ENCODE measurements at regions not wholly inside any gene's neighbourhood (a gene's known extent, or its start where the extent isn't known, plus 50 kb on each side); places are given as distances from the start of the nearest gene placed in this dataset.

- no peak overlapping the region for H3K4me3 ChIP-seq (ENCODE audit: low read depth in 1 of 2, low read length in 2 of 2)
- peaks cover 0 to 8% of the 10 kb centered on the region in 2 donors for H3K9me3 ChIP-seq (ENCODE audit: control insufficient read depth in 1 of 2, low read length in 2 of 2)
These were observed 110.5 kb downstream of the HAO1 start for GRCh38 chr20:7829776-7830175.

More at GRCh38 chr20:7829776-7830175, 110.5 kb downstream of the HAO1 start:
- Histone ChIP-seq H3K36me3 (ENCODE audit: control insufficient read depth in 1 of 2, insufficient read depth in 2 of 2, low read length in 2 of 2) (no peaks in the 10 kb centered on the region), H3K4me1 (ENCODE audit: control insufficient read depth in 1 of 2, insufficient read depth in 2 of 2, low read length in 2 of 2) (no peaks in the 10 kb centered on the region), H3K27ac (ENCODE audit: low read length) (no peak overlapping the region), H3K27me3 (ENCODE audit: low read depth, low read length) (no peaks in the 10 kb centered on the region)
